Prostate gland (tissue), 2 donors: ENCODE measurements at regions not wholly inside any gene's neighbourhood (a gene's known extent, or its start where the extent isn't known, plus 50 kb on each side); places are given as distances from the start of the nearest gene placed in this dataset.
"Not testable (repeated sequence)": the region's sequence is repeated elsewhere in the genome, so short reads cannot be mapped to it uniquely, and the experiment has no call there.

Experiments
- DNase-seq: peaks from one replicate; pipeline ENCODE4 v3.0.0-alpha.2; 2019; ENCODE audit warnings: low spot score
- H3K27ac ChIP-seq, 2 donors: fragments of 200-600 bp; sonication (generic); 2 replicates each; pipeline ENCODE4 v1.5.1; 2017 to 2019
- H3K27me3 ChIP-seq: fragments of 200-600 bp; sonication (generic); replicated peaks from 2 replicates; pipeline ENCODE4 v1.5.1; 2019; ENCODE audit not compliant: insufficient read depth
- H3K36me3 ChIP-seq, 2 donors: fragments of 200-600 bp; sonication (generic); 1 replicate in 1 of 2; 2 replicates in 1 of 2; pipeline versions ENCODE4 v1.5.1 to v1.8.1; 2017 to 2019
- H3K4me1 ChIP-seq: fragments of 200-600 bp; sonication (generic); replicated peaks from 2 replicates; pipeline ENCODE4 v1.5.1; 2019
- H3K4me3 ChIP-seq, 2 donors: fragments of 200-600 bp; sonication (generic); 2 replicates each; pipeline ENCODE4 v1.5.1; 2017 to 2019
- H3K9me3 ChIP-seq: fragments of 200-600 bp; sonication (generic); 2 replicates; pipeline ENCODE4 v1.5.1; 2017
- CTCF ChIP-seq, 4 experiments: fragments of 200-600 bp in 2 of 4; fragments of 450-650 bp in 2 of 4; sonication (generic) in 2 of 4; IDR thresholded peaks; 1 replicate in 3 of 4; 2 replicates in 1 of 4; pipeline ENCODE4 v1.5.1; 2016 to 2019; ENCODE audit warnings: antibody characterized with exemption in 4 of 4, mild to moderate bottlenecking in 2 of 4, moderate library complexity in 2 of 4
- POLR2A ChIP-seq: fragments of 450-650 bp; IDR thresholded peaks from one replicate; pipeline ENCODE4 v1.6.1; 2016; ENCODE audit warnings: antibody characterized with exemption, mild to moderate bottlenecking
- POLR2AphosphoS5 ChIP-seq: sonication (generic); formaldehyde crosslinking; IDR thresholded peaks from one replicate; pipeline ENCODE4 v1.6.1; 2017; ENCODE audit warnings: antibody characterized with exemption
- WGBS: methylation state at CpG from one replicate; pipeline ENCODE4 v1.1.5; 2018; 5-methylcytosine and 5-hydroxymethylcytosine counted together
- intact Hi-C: fragments of 100-400 bp; cut with DNase I; formaldehyde crosslinking; loops from one replicate; pipeline ENCODE4 v1.14.2; 2022

GRCh38 chr4:67291644-67292043 lies 253.7 kb downstream of the CENPC start:
- H3K27me3 ChIP-seq, result no peaks in the 10 kb centered on the region
- WGBS, result 42% methylated on average over 4 of the region's 4 CpGs
- TF ChIP-seq CTCF (IDR thresholded peaks at IDR 0.05), result no peak

GRCh38 chr4:67288964-67289363 lies 256.3 kb downstream of the CENPC start:
- TF ChIP-seq CTCF (IDR thresholded peaks at IDR 0.05), result no peak
- no peak for TF ChIP-seq POLR2A
- no peak for TF ChIP-seq POLR2AphosphoS5
- Histone ChIP-seq H3K4me1 (no peaks in the 10 kb centered on the region), H3K9me3 (no peaks in the 10 kb centered on the region), H3K27me3 (no peaks in the 10 kb centered on the region), H3K36me3 (no peaks in the 10 kb centered on the region), H3K27ac (no peak overlapping the region), H3K4me3 (no peak overlapping the region)
- intact Hi-C loops, result no loop called here
- 72% methylated on average over 4 of the region's 4 CpGs for WGBS
- no peak for DNase-seq

More at GRCh38 chr4:67291644-67292043, 253.7 kb downstream of the CENPC start:
- intact Hi-C loops, result no loop called here
- no peak for DNase-seq
- Histone ChIP-seq H3K9me3 (no peaks in the 10 kb centered on the region), H3K4me1 (no peaks in the 10 kb centered on the region), H3K27ac (no peak overlapping the region), H3K4me3 (no peak overlapping the region), H3K36me3 (no peaks in the 10 kb centered on the region)

GRCh38 chr4:67286724-67287123 lies 258.6 kb downstream of the CENPC start:
- no peak overlapping the region for H3K27ac ChIP-seq
- intact Hi-C loops, result no loop called here
- no peak for DNase-seq
- no peak overlapping the region for H3K4me3 ChIP-seq
- no peaks in the 10 kb centered on the region for H3K9me3 ChIP-seq
- no peaks in the 10 kb centered on the region for H3K27me3 ChIP-seq
- H3K4me1 ChIP-seq, result no peaks in the 10 kb centered on the region
- WGBS, result 91% methylated on average over 16 of the region's 17 CpGs
- no peaks in the 10 kb centered on the region for H3K36me3 ChIP-seq
- TF ChIP-seq POLR2A (no peak), POLR2AphosphoS5 (no peak), CTCF (IDR thresholded peaks at IDR 0.05) (no peak)

GRCh38 chr4:67282749-67283148 lies 262.6 kb downstream of the CENPC start:
- no peak overlapping the region for H3K27ac ChIP-seq
- H3K36me3 ChIP-seq, result no peaks in the 10 kb centered on the region
- no peak for DNase-seq
- intact Hi-C loops, result no loop called here
- 95% methylated on average over 13 of the region's 13 CpGs for WGBS
- H3K27me3 ChIP-seq, result no peaks in the 10 kb centered on the region
- no peaks in the 10 kb centered on the region for H3K9me3 ChIP-seq
- no peak overlapping the region for H3K4me3 ChIP-seq
- TF ChIP-seq POLR2A (no peak), CTCF (IDR thresholded peaks at IDR 0.05) (no peak), POLR2AphosphoS5 (no peak)
- no peaks in the 10 kb centered on the region for H3K4me1 ChIP-seq

- H3K4me3 ChIP-seq, result no peak overlapping the region
- intact Hi-C loops, result no loop called here
- 94% methylated on average over 10 of the region's 11 CpGs for WGBS
- H3K36me3 ChIP-seq, result no peaks in the 10 kb centered on the region
- no peaks in the 10 kb centered on the region for H3K4me1 ChIP-seq
- H3K27me3 ChIP-seq, result no peaks in the 10 kb centered on the region
- no peak for DNase-seq
- no peak for TF ChIP-seq POLR2AphosphoS5
- no peak for TF ChIP-seq POLR2A
- no peak for TF ChIP-seq CTCF (IDR thresholded peaks at IDR 0.05)
- no peaks in the 10 kb centered on the region for H3K9me3 ChIP-seq
- no peak overlapping the region for H3K27ac ChIP-seq
These were observed 270.0 kb downstream of the CENPC start for GRCh38 chr4:67275179-67275750.

GRCh38 chr4:67274671-67275070 lies 270.6 kb downstream of the CENPC start:
- H3K27ac ChIP-seq, H3K36me3 ChIP-seq, H3K27me3 ChIP-seq, DNase-seq, H3K9me3 ChIP-seq, intact Hi-C loops, H3K4me1 ChIP-seq, H3K4me3 ChIP-seq: not testable (repeated sequence)
- 73% methylated on average over 3 of the region's 3 CpGs for WGBS
